ENCODE measurements at regions not wholly inside any gene's neighbourhood (a gene's known extent, or its start where the extent isn't known, plus 50 kb on each side); places are given as distances from the start of the nearest gene placed in this dataset.
"Not testable (repeated sequence)": the region's sequence is repeated elsewhere in the genome, so short reads cannot be mapped to it uniquely, and the experiment has no call there.

DNA sequence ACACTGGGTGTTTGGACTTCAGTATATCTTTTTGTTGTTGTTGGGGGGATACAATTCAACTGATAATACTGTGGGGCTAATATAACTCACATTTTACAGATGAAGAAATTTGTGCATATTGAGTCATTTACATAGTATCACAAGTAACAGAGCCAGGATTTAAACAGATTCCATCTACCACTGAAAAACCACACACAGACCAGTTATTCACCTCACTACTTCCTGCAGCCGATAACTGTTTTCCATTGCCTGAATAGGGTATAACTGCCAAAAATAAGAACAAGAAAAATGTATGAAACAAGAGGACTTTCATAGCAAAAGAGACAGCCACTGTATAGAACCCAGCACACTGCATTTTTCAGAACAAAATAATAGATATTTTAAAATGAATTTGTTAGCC lies 215.8 kb upstream of the CNTN6 start:
- Histone ChIP-seq H3K36me3 (ENCODE audit: control insufficient read depth, insufficient read depth, low read length) (no peaks in the 10 kb centered on the region), H3K9me3 (ENCODE audit: control insufficient read depth, insufficient read depth, low read length) (no peaks in the 10 kb centered on the region), H3K27ac (ENCODE audit: low read depth, low read length) (no peak overlapping the region), H3K4me1 (ENCODE audit: control insufficient read depth, insufficient read depth, low read length) (no peaks in the 10 kb centered on the region), H3K4me3 (ENCODE audit: low read depth, low read length) (no peak overlapping the region), H3K27me3 (ENCODE audit: control insufficient read depth, insufficient read depth, low read length) (no peaks in the 10 kb centered on the region)
- DNase-seq (ENCODE audit: low read depth in 4 of 6, low spot score in 6 of 6), result no peak
- WGBS (ENCODE audit: insufficient coverage), result no CpG with 5 or more reads among the region's 1 CpG

- H3K9me3 ChIP-seq (ENCODE audit: control insufficient read depth, insufficient read depth, low read length), result no peaks in the 10 kb centered on the region
- no peaks in the 10 kb centered on the region for H3K36me3 ChIP-seq (ENCODE audit: control insufficient read depth, insufficient read depth, low read length)
- no peaks in the 10 kb centered on the region for H3K4me1 ChIP-seq (ENCODE audit: control insufficient read depth, insufficient read depth, low read length)
- H3K27me3 ChIP-seq (ENCODE audit: control insufficient read depth, insufficient read depth, low read length), result no peaks in the 10 kb centered on the region
- H3K4me3 ChIP-seq (ENCODE audit: low read depth, low read length), result no peak overlapping the region
- DNase-seq (ENCODE audit: low read depth in 4 of 6, low spot score in 6 of 6), result no peak
- no peak overlapping the region for H3K27ac ChIP-seq (ENCODE audit: low read depth, low read length)
- WGBS (ENCODE audit: insufficient coverage), result no CpG with 5 or more reads among the region's 1 CpG
Measured at GRCh38 chr3:878746-879145, 214.1 kb upstream of the CNTN6 start.

DNA sequence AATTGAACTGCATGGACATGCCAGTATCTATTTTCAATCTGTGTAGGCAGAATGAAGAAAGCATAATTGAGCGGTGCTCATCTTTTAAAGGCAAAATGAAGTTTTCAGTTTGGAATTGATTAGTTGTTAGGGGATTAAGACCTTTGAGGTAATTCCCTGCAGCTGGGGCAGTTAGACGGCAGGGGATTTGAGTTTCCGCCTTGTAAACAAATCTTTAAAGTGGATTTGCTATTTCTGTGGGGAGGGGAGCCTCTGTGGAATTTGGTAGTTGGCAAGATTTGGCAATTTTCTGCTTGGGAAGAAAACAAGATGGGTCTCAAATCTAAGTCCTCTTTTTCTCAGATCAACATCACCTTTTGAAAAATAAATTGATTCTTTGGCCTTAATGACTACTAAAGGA lies 212.5 kb upstream of the CNTN6 start:
- no peak for DNase-seq (ENCODE audit: low read depth in 4 of 6, low spot score in 6 of 6)
- Histone ChIP-seq H3K27ac (ENCODE audit: low read depth, low read length) (no peak overlapping the region), H3K4me1 (ENCODE audit: control insufficient read depth, insufficient read depth, low read length) (no peaks in the 10 kb centered on the region), H3K4me3 (ENCODE audit: low read depth, low read length) (no peak overlapping the region), H3K27me3 (ENCODE audit: control insufficient read depth, insufficient read depth, low read length) (no peaks in the 10 kb centered on the region), H3K36me3 (ENCODE audit: control insufficient read depth, insufficient read depth, low read length) (no peaks in the 10 kb centered on the region), H3K9me3 (ENCODE audit: control insufficient read depth, insufficient read depth, low read length) (no peaks in the 10 kb centered on the region)
- 60% methylated on average over 2 of the region's 3 CpGs for WGBS (ENCODE audit: insufficient coverage)

DNA sequence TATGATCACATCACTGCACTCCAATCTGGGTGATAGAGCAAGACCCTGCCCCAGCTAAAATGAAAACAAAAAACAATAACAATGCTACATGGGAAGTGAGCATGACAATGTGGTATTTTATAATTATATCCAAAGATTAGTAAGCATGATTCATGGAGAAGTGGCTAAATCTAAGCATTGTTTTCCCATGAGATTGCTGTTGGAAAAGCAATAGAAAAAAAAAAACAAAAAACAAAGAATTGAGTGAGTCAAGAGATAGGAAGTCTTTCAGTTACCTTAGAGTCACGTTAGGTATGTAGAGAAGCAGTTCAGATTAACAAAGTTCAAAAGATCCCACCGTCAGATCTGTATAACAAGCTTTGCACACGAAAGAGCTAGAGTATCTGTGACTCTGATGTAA lies 210.3 kb upstream of the CNTN6 start:
- Histone ChIP-seq H3K27me3 (ENCODE audit: control insufficient read depth, insufficient read depth, low read length) (no peaks in the 10 kb centered on the region), H3K27ac (ENCODE audit: low read depth, low read length) (no peak overlapping the region), H3K36me3 (ENCODE audit: control insufficient read depth, insufficient read depth, low read length) (no peaks in the 10 kb centered on the region), H3K4me3 (ENCODE audit: low read depth, low read length) (no peak overlapping the region), H3K9me3 (ENCODE audit: control insufficient read depth, insufficient read depth, low read length) (no peaks in the 10 kb centered on the region), H3K4me1 (ENCODE audit: control insufficient read depth, insufficient read depth, low read length) (no peaks in the 10 kb centered on the region)
- 67% methylated on average over 1 of the region's 3 CpGs for WGBS (ENCODE audit: insufficient coverage)
- no peak for DNase-seq (ENCODE audit: low read depth in 4 of 6, low spot score in 6 of 6)

DNA sequence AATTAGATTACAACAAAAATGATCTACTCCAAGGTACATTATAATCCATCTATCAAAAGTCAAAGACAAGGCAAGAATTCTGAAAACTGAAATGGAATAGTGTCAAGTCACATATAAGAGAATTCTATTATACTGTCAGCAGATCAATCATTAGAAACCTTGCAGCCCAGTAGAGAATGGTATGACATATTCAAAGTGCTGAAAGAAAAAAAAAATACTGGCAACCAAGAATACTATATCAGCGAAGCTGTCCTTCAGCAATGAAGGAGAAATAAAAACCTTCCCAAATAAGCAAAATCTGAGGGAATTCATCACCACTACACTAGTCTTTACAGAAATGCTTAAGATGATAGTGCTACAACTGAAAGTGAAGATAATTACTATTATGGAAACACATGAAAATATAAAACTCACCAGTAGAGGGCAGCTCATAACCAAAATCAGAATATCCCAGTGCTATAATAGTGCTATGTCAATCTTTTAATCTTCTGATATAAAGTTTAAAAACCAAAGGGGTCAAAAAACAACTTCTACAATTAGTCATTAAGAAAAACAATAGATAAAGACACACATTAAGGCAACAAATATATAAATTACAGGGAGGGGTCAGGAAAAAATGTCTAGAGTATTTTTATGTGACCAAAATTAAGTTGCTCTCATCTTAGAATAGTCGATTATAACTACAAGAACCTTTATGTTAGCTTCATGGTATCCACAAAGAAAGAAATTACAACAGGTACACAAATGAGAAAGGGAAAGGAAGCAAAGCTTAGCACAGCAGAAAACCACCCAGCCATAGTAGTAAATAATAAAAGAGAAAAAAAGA lies 190.7 kb upstream of the CNTN6 start:
- Histone ChIP-seq H3K9me3 (ENCODE audit: control insufficient read depth, insufficient read depth, low read length) (peaks cover 6% of the 10 kb centered on the region), H3K4me1 (ENCODE audit: control insufficient read depth, insufficient read depth, low read length) (no peaks in the 10 kb centered on the region), H3K36me3 (ENCODE audit: control insufficient read depth, insufficient read depth, low read length) (no peaks in the 10 kb centered on the region), H3K4me3 (ENCODE audit: low read depth, low read length) (no peak overlapping the region), H3K27ac (ENCODE audit: low read depth, low read length) (no peak overlapping the region), H3K27me3 (ENCODE audit: control insufficient read depth, insufficient read depth, low read length) (no peaks in the 10 kb centered on the region)
- no CpG with 5 or more reads among the region's 2 CpGs for WGBS (ENCODE audit: insufficient coverage)
- DNase-seq (ENCODE audit: low read depth in 4 of 6, low spot score in 6 of 6), result no peak

DNA sequence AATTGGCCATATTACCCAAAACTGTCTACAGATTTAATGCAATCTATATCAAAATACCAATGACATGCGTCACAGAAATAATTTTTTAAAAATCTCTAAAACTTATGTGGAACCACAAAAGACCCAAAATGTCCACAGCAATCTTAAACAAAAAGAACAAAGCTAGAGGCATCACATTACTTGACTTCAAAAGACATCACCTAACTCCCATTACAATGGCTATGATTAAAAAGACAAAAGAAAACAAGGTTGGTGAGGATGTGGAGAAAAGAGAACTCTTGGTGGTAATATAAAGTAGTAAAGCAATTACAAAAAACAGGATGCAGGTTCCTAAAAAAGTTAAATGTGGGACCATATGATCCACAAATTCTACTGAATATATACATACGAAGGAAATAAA lies 187.6 kb upstream of the CNTN6 start:
- Histone ChIP-seq H3K9me3 (ENCODE audit: control insufficient read depth, insufficient read depth, low read length) (peaks cover 6% of the 10 kb centered on the region), H3K4me1 (ENCODE audit: control insufficient read depth, insufficient read depth, low read length) (no peaks in the 10 kb centered on the region), H3K27me3 (ENCODE audit: control insufficient read depth, insufficient read depth, low read length) (no peaks in the 10 kb centered on the region), H3K4me3 (ENCODE audit: low read depth, low read length) (no peak overlapping the region), H3K36me3 (ENCODE audit: control insufficient read depth, insufficient read depth, low read length) (no peaks in the 10 kb centered on the region), H3K27ac (ENCODE audit: low read depth, low read length) (no peak overlapping the region)
- no CpG with 5 or more reads among the region's 2 CpGs for WGBS (ENCODE audit: insufficient coverage)
- no peak for DNase-seq (ENCODE audit: low read depth in 4 of 6, low spot score in 6 of 6)

GRCh38 chr3:906739-907138 lies 186.1 kb upstream of the CNTN6 start:
- peak in 1 of 6 donors; percentile 61 for DNase-seq (ENCODE audit: low read depth in 4 of 6, low spot score in 6 of 6)
- Histone ChIP-seq H3K36me3 (ENCODE audit: control insufficient read depth, insufficient read depth, low read length) (no peaks in the 10 kb centered on the region), H3K9me3 (ENCODE audit: control insufficient read depth, insufficient read depth, low read length) (peaks cover 5% of the 10 kb centered on the region), H3K4me3 (ENCODE audit: low read depth, low read length) (no peak overlapping the region), H3K4me1 (ENCODE audit: control insufficient read depth, insufficient read depth, low read length) (no peaks in the 10 kb centered on the region), H3K27me3 (ENCODE audit: control insufficient read depth, insufficient read depth, low read length) (no peaks in the 10 kb centered on the region), H3K27ac (ENCODE audit: low read depth, low read length) (no peak overlapping the region)
- WGBS (ENCODE audit: insufficient coverage), result 67% methylated on average over 2 of the region's 3 CpGs

DNA sequence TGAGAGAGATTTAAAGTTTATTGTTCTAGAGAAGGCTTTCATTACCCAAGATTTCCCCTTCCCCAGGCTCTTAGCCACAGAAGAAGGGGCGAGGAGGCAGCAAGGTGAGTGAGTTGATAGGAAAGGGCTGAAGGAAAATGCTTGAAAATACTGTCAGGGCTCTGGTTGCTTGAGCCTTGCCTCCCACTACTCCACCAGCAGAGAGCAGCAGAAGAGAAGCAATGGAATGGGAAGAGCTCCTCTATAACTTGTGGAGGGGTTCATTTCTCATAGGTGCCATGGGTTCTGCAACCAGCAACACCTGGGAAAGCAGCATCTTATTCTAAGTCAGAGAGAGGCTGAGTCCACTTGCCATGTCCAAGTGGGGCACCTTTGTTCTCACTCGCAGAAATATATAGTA lies 184.0 kb upstream of the CNTN6 start:
- H3K4me3 ChIP-seq (ENCODE audit: low read depth, low read length), result no peak overlapping the region
- no peaks in the 10 kb centered on the region for H3K4me1 ChIP-seq (ENCODE audit: control insufficient read depth, insufficient read depth, low read length)
- no peak overlapping the region for H3K27ac ChIP-seq (ENCODE audit: low read depth, low read length)
- no peaks in the 10 kb centered on the region for H3K36me3 ChIP-seq (ENCODE audit: control insufficient read depth, insufficient read depth, low read length)
- H3K9me3 ChIP-seq (ENCODE audit: control insufficient read depth, insufficient read depth, low read length), result no peaks in the 10 kb centered on the region
- WGBS (ENCODE audit: insufficient coverage), result 75% methylated on average over 1 of the region's 2 CpGs
- no peaks in the 10 kb centered on the region for H3K27me3 ChIP-seq (ENCODE audit: control insufficient read depth, insufficient read depth, low read length)
- peak in 1 of 6 donors; percentile 62 for DNase-seq (ENCODE audit: low read depth in 4 of 6, low spot score in 6 of 6)

- not testable (repeated sequence) for H3K27me3 ChIP-seq (ENCODE audit: control insufficient read depth, insufficient read depth, low read length); H3K36me3 ChIP-seq (ENCODE audit: control insufficient read depth, insufficient read depth, low read length); H3K4me1 ChIP-seq (ENCODE audit: control insufficient read depth, insufficient read depth, low read length); DNase-seq (ENCODE audit: low read depth in 4 of 6, low spot score in 6 of 6); H3K27ac ChIP-seq (ENCODE audit: low read depth, low read length); H3K4me3 ChIP-seq (ENCODE audit: low read depth, low read length); H3K9me3 ChIP-seq (ENCODE audit: control insufficient read depth, insufficient read depth, low read length)
- WGBS (ENCODE audit: insufficient coverage), result 100% methylated on average over 4 of the region's 4 CpGs
Measured at GRCh38 chr3:912717-913116, 180.1 kb upstream of the CNTN6 start.

DNA sequence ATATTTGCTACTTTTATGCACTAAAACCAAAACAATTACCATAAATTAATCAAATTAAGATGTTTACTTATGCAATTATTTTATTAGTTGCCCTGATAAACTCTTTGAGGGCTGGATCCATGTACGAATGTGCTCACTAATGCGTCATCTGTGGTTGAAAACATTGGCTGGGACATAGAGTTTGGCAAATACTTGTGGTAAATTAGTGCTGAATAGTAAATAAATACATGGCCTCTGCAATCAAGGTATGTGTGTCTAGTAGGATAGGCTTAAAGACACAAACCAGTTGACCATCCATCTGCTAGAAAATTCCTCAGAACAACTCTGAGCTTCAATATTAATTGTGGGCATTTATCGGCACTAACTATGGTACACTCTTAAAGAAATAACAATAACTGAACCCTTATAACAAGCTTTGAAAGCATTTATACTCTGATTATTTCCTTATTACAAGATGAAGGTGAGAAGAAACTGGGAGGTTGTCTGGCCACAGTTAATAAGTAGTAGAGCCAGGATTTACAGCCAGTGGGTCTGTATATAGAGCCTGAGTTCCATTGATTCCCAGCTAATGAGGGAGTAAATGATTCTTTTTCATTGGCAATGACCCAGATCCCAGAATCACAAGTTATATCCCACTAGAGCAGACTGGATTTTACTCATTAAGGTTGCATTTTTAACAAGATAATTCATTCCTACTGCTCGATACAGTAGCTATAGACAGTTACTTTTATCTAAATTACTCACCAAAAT lies 169.5 kb upstream of the CNTN6 start:
- 100% methylated on average over 2 of the region's 4 CpGs for WGBS (ENCODE audit: insufficient coverage)
- Histone ChIP-seq H3K4me3 (ENCODE audit: low read depth, low read length) (no peak overlapping the region), H3K36me3 (ENCODE audit: control insufficient read depth, insufficient read depth, low read length) (no peaks in the 10 kb centered on the region)

More for the DNA sequence above, 169.5 kb upstream of the CNTN6 start:
- Histone ChIP-seq H3K27ac (ENCODE audit: low read depth, low read length) (no peak overlapping the region), H3K27me3 (ENCODE audit: control insufficient read depth, insufficient read depth, low read length) (no peaks in the 10 kb centered on the region), H3K4me1 (ENCODE audit: control insufficient read depth, insufficient read depth, low read length) (no peaks in the 10 kb centered on the region), H3K9me3 (ENCODE audit: control insufficient read depth, insufficient read depth, low read length) (no peaks in the 10 kb centered on the region)
- no peak for DNase-seq (ENCODE audit: low read depth in 4 of 6, low spot score in 6 of 6)
